Caco-2 (cell line): ENCODE measurements at regions not wholly inside any gene's neighbourhood (a gene's known extent, or its start where the extent isn't known, plus 50 kb on each side); places are given as distances from the start of the nearest gene placed in this dataset.

Source experiments
- BruUV-seq: library from RNA; stranded (reverse); fragments of 400-500 nt; replicated peaks from 2 replicates; lab custom pipeline; 2021; lab: Mats Ljungman, UMichigan
- CTCF ChIA-PET: fragments of 300-600 bp; sonication (Branson Sonifier 250); formaldehyde crosslinking; loops from one replicate; lab custom pipeline; 2022; ENCODE audit warnings: antibody characterized with exemption; lab: Charles Lee
- POLR2A ChIA-PET: fragments of 300-600 bp; sonication (Branson Sonifier 250); formaldehyde crosslinking; loops from one replicate; lab custom pipeline; 2022; ENCODE audit warnings: antibody characterized with exemption; lab: Charles Lee
- DNase-seq, 2 experiments: peaks; one replicate each; pipeline versions ENCODE4 v3.0.0 to v3.0.0-alpha.2; 2020 to 2022
- H3K27me3 ChIP-seq: replicated peaks from 2 replicates; pipeline ENCODE4 v1.6.0; 2011; ENCODE audit warnings: low read length; ENCODE audit not compliant: control insufficient read depth, insufficient read depth
- H3K36me3 ChIP-seq: 2 replicates; pipeline ENCODE4 v1.5.1; 2011; ENCODE audit warnings: low read length; ENCODE audit not compliant: control insufficient read depth, insufficient read depth
- H3K4me1 ChIP-seq: fragments of 250-450 bp; sonication (Bioruptor Pico); 2 replicates; pipeline ENCODE4 v1.5.1; 2020; ENCODE audit warnings: mild to moderate bottlenecking
- H3K4me3 ChIP-seq: 2 replicates; pipeline ENCODE4 v1.5.1; 2011; ENCODE audit warnings: low read depth, mild to moderate bottlenecking, control low read depth, low read length
- H3K9me3 ChIP-seq: fragments of 250-450 bp; sonication (Bioruptor Pico); 2 replicates; pipeline ENCODE4 v1.5.1; 2020; ENCODE audit warnings: mild to moderate bottlenecking, moderate library complexity
- H3K27ac Mint-ChIP-seq: one replicate; pipeline ENCODE4 v1.8.0; 2022; ENCODE audit warnings: mixed read lengths; ENCODE audit not compliant: unreplicated experiment
- H3K27me3 Mint-ChIP-seq: one replicate; pipeline ENCODE4 v1.8.0; 2022; ENCODE audit warnings: mixed read lengths; ENCODE audit not compliant: insufficient read depth, unreplicated experiment
- H3K36me3 Mint-ChIP-seq: one replicate; pipeline ENCODE4 v1.8.0; 2022; ENCODE audit warnings: mild to moderate bottlenecking, mixed read lengths; ENCODE audit not compliant: insufficient read depth, unreplicated experiment
- H3K4me1 Mint-ChIP-seq: one replicate; pipeline ENCODE4 v1.8.0; 2022; ENCODE audit warnings: low read depth, mixed read lengths; ENCODE audit not compliant: unreplicated experiment
- H3K4me3 Mint-ChIP-seq: one replicate; pipeline ENCODE4 v1.8.0; 2022; ENCODE audit warnings: mild to moderate bottlenecking, moderate library complexity, mixed read lengths; ENCODE audit not compliant: unreplicated experiment
- H3K9me3 Mint-ChIP-seq: one replicate; pipeline ENCODE4 v1.8.0; 2022; ENCODE audit warnings: mixed read lengths; ENCODE audit not compliant: unreplicated experiment
- CTCF ChIP-seq, 2 experiments: fragments of 200-600 bp in 1 of 2; IDR thresholded peaks; 1 replicate in 1 of 2; 2 replicates in 1 of 2; pipeline versions ENCODE4 v1.5.1 to v1.8.0; 2011 to 2022; ENCODE audit warnings: antibody characterized with exemption in 1 of 2, control low read depth in 1 of 2, inconsistent platforms in 1 of 2, low read depth in 1 of 2, low read length in 1 of 2, mild to moderate bottlenecking in 1 of 2, moderate library complexity in 1 of 2; ENCODE audit not compliant: insufficient read depth in 1 of 2, severe bottlenecking in 1 of 2, unreplicated experiment in 1 of 2
- intact Hi-C: fragments of 100-400 bp; cut with micrococcal nuclease; formaldehyde crosslinking; loops from one replicate; pipeline ENCODE4 v1.10.0; 2022; ENCODE audit not compliant: unreplicated experiment

DNA sequence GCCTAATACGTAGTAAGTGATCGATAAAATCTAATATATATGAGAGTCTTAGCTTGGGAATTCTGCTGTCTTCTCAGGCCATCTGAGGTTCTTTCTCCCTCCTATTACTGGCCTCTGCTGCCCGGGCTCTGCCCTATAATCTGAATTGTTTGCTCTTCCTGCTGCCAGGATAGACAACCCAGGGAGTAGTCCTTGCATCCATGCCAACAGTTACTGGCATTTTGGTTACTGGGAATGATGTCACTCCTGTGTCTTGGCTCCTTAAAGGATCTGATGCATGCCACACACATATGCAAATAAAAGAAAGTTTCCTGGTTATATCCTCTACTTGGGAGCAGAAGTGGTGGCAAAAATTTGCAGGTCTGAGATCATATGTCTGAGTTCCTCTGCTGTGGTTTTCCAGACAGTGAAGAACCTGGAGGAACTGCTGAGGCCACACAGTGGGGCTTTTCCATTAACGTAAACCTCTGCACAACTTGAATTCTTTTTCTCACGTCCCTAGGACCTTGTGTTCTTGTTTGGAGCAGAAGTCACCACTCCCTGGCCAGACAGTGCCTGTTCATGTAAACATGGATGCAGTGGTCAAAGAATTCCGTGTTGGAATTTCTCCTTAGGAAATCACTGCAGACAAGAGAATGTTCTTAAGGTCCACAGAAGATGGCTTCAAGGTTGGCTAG, 320.6 kb upstream of the TBX3 start:
- H3K36me3 Mint-ChIP-seq = peaks cover 6% of the 10 kb centered on the region
- CTCF ChIA-PET = no interaction called here
- no peak overlapping the region for H3K4me3 ChIP-seq
- no peak overlapping the region for H3K27ac Mint-ChIP-seq
- no peaks in the 10 kb centered on the region for H3K9me3 ChIP-seq
- peaks cover 9% of the 10 kb centered on the region for H3K9me3 Mint-ChIP-seq
- no peaks in the 10 kb centered on the region for H3K36me3 ChIP-seq
- DNase-seq = no peak
- no peak for TF ChIP-seq CTCF (IDR thresholded peaks at IDR 0.05; ENCODE audit: insufficient read depth in 1 of 2, low read depth in 1 of 2, low read length in 1 of 2, severe bottlenecking in 1 of 2, unreplicated experiment in 1 of 2)
- POLR2A ChIA-PET = no interaction called here
- H3K4me3 Mint-ChIP-seq = no peak overlapping the region
- peaks cover 7% of the 10 kb centered on the region for H3K4me1 Mint-ChIP-seq
- no TSS peak for BruUV-seq
- no peaks in the 10 kb centered on the region for H3K27me3 Mint-ChIP-seq
- H3K4me1 ChIP-seq = peaks cover 12% of the 10 kb centered on the region; the same call in 1 of the 2 replicates
- intact Hi-C loops = loop anchor here (10.0 kb wide), 1 partner anchor 320 kb away; the partner anchor contains the start of gene TBX3
- H3K27me3 ChIP-seq = no peaks in the 10 kb centered on the region

DNA sequence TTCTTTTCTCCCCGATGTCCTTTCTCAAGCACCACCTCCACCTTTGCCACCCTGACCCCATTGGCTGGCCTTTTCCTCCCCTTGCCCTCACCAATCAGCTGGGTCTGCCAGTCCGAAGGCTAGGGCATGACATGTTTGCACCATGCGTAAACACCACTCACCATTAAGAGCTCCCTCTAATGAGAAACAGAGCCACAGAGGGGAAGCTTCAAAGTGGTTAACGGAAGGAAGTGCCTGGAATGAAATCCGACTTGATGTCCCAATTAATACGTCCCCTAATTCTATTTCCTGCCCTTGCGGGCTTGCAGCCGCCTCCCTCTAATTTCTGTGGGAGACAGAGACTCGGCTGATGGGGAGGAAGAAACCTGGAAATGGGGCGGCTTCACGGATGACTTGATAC, 318.5 kb upstream of the TBX3 start:
- H3K4me3 Mint-ChIP-seq = no peak overlapping the region
- no peaks in the 10 kb centered on the region for H3K27me3 Mint-ChIP-seq
- DNase-seq = no peak
- BruUV-seq = no TSS peak
- intact Hi-C loops = loop anchor here (10.0 kb wide), 1 partner anchor 318 kb away; the partner anchor contains the start of gene TBX3
- Histone ChIP-seq H3K4me1 (peaks cover 24% of the 10 kb centered on the region; the same call in 1 of the 2 replicates), H3K27me3 (no peaks in the 10 kb centered on the region), H3K36me3 (no peaks in the 10 kb centered on the region), H3K4me3 (no peak overlapping the region), H3K9me3 (no peaks in the 10 kb centered on the region)
- no peak for TF ChIP-seq CTCF (IDR thresholded peaks at IDR 0.05; ENCODE audit: insufficient read depth in 1 of 2, low read depth in 1 of 2, low read length in 1 of 2, severe bottlenecking in 1 of 2, unreplicated experiment in 1 of 2)
- ChIA-PET CTCF (no interaction called here), POLR2A (no interaction called here)
- H3K9me3 Mint-ChIP-seq = peaks cover 9% of the 10 kb centered on the region
- peaks cover 20% of the 10 kb centered on the region for H3K4me1 Mint-ChIP-seq
- H3K36me3 Mint-ChIP-seq = peaks cover 6% of the 10 kb centered on the region
- H3K27ac Mint-ChIP-seq = no peak overlapping the region

GRCh38 chr12:115001571-115002180, 317.7 kb upstream of the TBX3 start:
- Histone ChIP-seq H3K9me3 (no peaks in the 10 kb centered on the region), H3K36me3 (no peaks in the 10 kb centered on the region), H3K4me1 (peaks cover 24% of the 10 kb centered on the region; the same call in 1 of the 2 replicates), H3K27me3 (no peaks in the 10 kb centered on the region), H3K4me3 (no peak overlapping the region)
- no peak for TF ChIP-seq CTCF (IDR thresholded peaks at IDR 0.05; ENCODE audit: insufficient read depth in 1 of 2, low read depth in 1 of 2, low read length in 1 of 2, severe bottlenecking in 1 of 2, unreplicated experiment in 1 of 2)
- CTCF ChIA-PET = no interaction called here
- Mint-ChIP-seq H3K36me3 (peaks cover 6% of the 10 kb centered on the region), H3K4me1 (peaks cover 22% of the 10 kb centered on the region), H3K9me3 (peaks cover 9% of the 10 kb centered on the region), H3K27me3 (no peaks in the 10 kb centered on the region), H3K4me3 (no peak overlapping the region), H3K27ac (no peak overlapping the region)
- intact Hi-C loops = loop anchor here (10.0 kb wide), 1 partner anchor 317 kb away; the partner anchor contains the start of gene TBX3
- no TSS peak for BruUV-seq
- no peak for DNase-seq
- POLR2A ChIA-PET = no interaction called here
